HCT116 (cell line): ENCODE measurements at regions not wholly inside any gene's neighbourhood (a gene's known extent, or its start where the extent isn't known, plus 50 kb on each side); places are given as distances from the start of the nearest gene placed in this dataset.

Source experiments
- ATAC-seq: fragments of 200-7000 bp; cut with Tn5 transposase; 2 replicates; pipeline ENCODE4 v1.9.1; 2020; ENCODE audit warnings: mild to moderate bottlenecking, moderate library complexity
- BruUV-seq: library from RNA; stranded (reverse); fragments of 400-500 nt; replicated peaks from 2 replicates; lab custom pipeline; 2021; lab: Mats Ljungman, UMichigan
- CTCF ChIA-PET: fragments of 300-600 bp; sonication (Branson Sonifier 250); formaldehyde crosslinking; loops from one replicate; lab custom pipeline; 2021; ENCODE audit warnings: antibody characterized with exemption; lab: Charles Lee
- POLR2A ChIA-PET: fragments of 300-600, 350-600 bp; sonication (Branson Sonifier 250); formaldehyde crosslinking; loops from one replicate; lab custom pipeline; 2021; ENCODE audit warnings: antibody characterized with exemption; lab: Charles Lee
- RAD21 ChIA-PET, 2 experiments: fragments of 300-600 bp; sonication (Branson Sonifier 250); formaldehyde crosslinking; loops; one replicate each; lab custom pipeline; 2023; ENCODE audit warnings: low total read pairs in 2 of 2; ENCODE audit not compliant: uncharacterized antibody in 2 of 2, unreplicated experiment in 2 of 2, low non-redundant PET in 1 of 2; lab: Charles Lee
- DNase-seq: peaks from one replicate; pipeline ENCODE4 v3.0.0-alpha.2; 2010; ENCODE audit warnings: low read depth, low spot score
- H2AFZ ChIP-seq: fragments of 200-600 bp; shearing (Covaris generic), sonication (generic); 2 replicates; pipeline ENCODE4 v1.6.1; 2017; ENCODE audit warnings: low read depth, mixed run types, mixed read lengths, antibody characterized with exemption, low read length; ENCODE audit not compliant: poor library complexity, severe bottlenecking
- H3K27ac ChIP-seq: 2 replicates; pipeline ENCODE4 v1.5.1; 2012; ENCODE audit warnings: low read depth, low read length
- H3K27me3 ChIP-seq: fragments of 200-600 bp; sonication (generic); 2 replicates; pipeline ENCODE4 v1.6.1; 2016; ENCODE audit warnings: mixed run types, low read length, mixed read lengths; ENCODE audit not compliant: insufficient read depth
- H3K36me3 ChIP-seq, 2 experiments: fragments of 200-500 bp in 1 of 2; fragments of 200-600 bp in 1 of 2; sonication (Bioruptor generic) in 1 of 2; sonication (generic) in 1 of 2; 2 replicates each; pipeline versions ENCODE4 v1.5.1 to v1.6.1; 2014 to 2016; ENCODE audit warnings: low read length in 2 of 2, inconsistent platforms in 1 of 2, mixed read lengths in 1 of 2, mixed run types in 1 of 2; ENCODE audit not compliant: insufficient read depth in 2 of 2, control insufficient read depth in 1 of 2
- H3K4me1 ChIP-seq, 2 experiments: fragments of 200-600 bp in 1 of 2; sonication (generic) in 1 of 2; 2 replicates each; pipeline versions ENCODE4 v1.5.1 to v1.6.1; 2012 to 2017; ENCODE audit warnings: low read length in 2 of 2, inconsistent platforms in 1 of 2, mild to moderate bottlenecking in 1 of 2, mixed read lengths in 1 of 2, mixed run types in 1 of 2, moderate library complexity in 1 of 2; ENCODE audit not compliant: insufficient read depth in 2 of 2, control insufficient read depth in 1 of 2
- H3K4me2 ChIP-seq: fragments of 200-600 bp; sonication (generic); 2 replicates; pipeline ENCODE4 v1.6.1; 2017; ENCODE audit warnings: mixed run types, low read length, mixed read lengths
- H3K4me3 ChIP-seq, 2 experiments: fragments of 200-600 bp in 1 of 2; sonication (generic) in 1 of 2; replicated peaks in 1 of 2; 2 replicates each; pipeline ENCODE4 v1.5.1; 2011 to 2016; ENCODE audit warnings: low read length in 2 of 2, control low read depth in 1 of 2, low read depth in 1 of 2, mild to moderate bottlenecking in 1 of 2, mixed read lengths in 1 of 2, mixed run types in 1 of 2
- H3K79me2 ChIP-seq: fragments of 200-600 bp; sonication (generic); 2 replicates; pipeline ENCODE4 v1.6.1; 2017; ENCODE audit warnings: mild to moderate bottlenecking, mixed run types, low read length, moderate library complexity, mixed read lengths; ENCODE audit not compliant: insufficient read depth
- H3K9ac ChIP-seq: fragments of 200-600 bp; sonication (generic); 2 replicates; pipeline ENCODE4 v1.6.1; 2016; ENCODE audit warnings: low read length, mixed read lengths
- H3K9me2 ChIP-seq: fragments of 200-600 bp; sonication (generic), shearing (Covaris generic); 2 replicates; pipeline ENCODE4 v1.6.1; 2017; ENCODE audit warnings: mixed run types, mild to moderate bottlenecking, moderate library complexity; ENCODE audit not compliant: insufficient read depth
- H3K9me3 ChIP-seq, 2 experiments: fragments of 200-500 bp in 1 of 2; fragments of 200-600 bp in 1 of 2; sonication (Bioruptor generic) in 1 of 2; sonication (generic) in 1 of 2; 2 replicates each; pipeline ENCODE4 v1.6.1; 2014 to 2017; ENCODE audit warnings: low read length in 2 of 2, mixed read lengths in 2 of 2, inconsistent platforms in 1 of 2, low read depth in 1 of 2, mild to moderate bottlenecking in 1 of 2, mixed run types in 1 of 2, moderate library complexity in 1 of 2; ENCODE audit not compliant: control insufficient read depth in 1 of 2, insufficient read depth in 1 of 2
- H4K20me1 ChIP-seq: fragments of 200-600 bp; sonication (generic), shearing (Covaris generic); 2 replicates; pipeline ENCODE4 v1.6.1; 2017; ENCODE audit warnings: mixed run types, mild to moderate bottlenecking, moderate library complexity; ENCODE audit not compliant: insufficient read depth
- EGR1 ChIP-seq: IDR thresholded peaks from 2 replicates; pipeline ENCODE4 v1.6.1; 2012; ENCODE audit warnings: low read depth
- EZH2 ChIP-seq: fragments of 200-600 bp; sonication (generic); IDR thresholded peaks from 2 replicates; pipeline ENCODE4 v1.6.1; 2017; ENCODE audit warnings: antibody characterized with exemption, mixed run types
- JUND ChIP-seq: IDR thresholded peaks from 2 replicates; pipeline ENCODE4 v1.6.1; 2012
- MAX ChIP-seq: IDR thresholded peaks from 2 replicates; pipeline ENCODE4 v1.6.1; 2012
- SRF ChIP-seq: IDR thresholded peaks from 2 replicates; pipeline ENCODE4 v1.6.1; 2012; ENCODE audit warnings: low read depth
- ZBTB33 ChIP-seq: IDR thresholded peaks from 2 replicates; pipeline ENCODE4 v1.6.1; 2011; ENCODE audit warnings: mild to moderate bottlenecking, low read length, moderate library complexity; ENCODE audit not compliant: insufficient replicate concordance; ENCODE audit errors: extremely low read depth
- intact Hi-C: fragments of 100-400 bp; cut with micrococcal nuclease; formaldehyde crosslinking; loops from 2 replicates; pipeline ENCODE4 v1.10.0; 2022

DNA sequence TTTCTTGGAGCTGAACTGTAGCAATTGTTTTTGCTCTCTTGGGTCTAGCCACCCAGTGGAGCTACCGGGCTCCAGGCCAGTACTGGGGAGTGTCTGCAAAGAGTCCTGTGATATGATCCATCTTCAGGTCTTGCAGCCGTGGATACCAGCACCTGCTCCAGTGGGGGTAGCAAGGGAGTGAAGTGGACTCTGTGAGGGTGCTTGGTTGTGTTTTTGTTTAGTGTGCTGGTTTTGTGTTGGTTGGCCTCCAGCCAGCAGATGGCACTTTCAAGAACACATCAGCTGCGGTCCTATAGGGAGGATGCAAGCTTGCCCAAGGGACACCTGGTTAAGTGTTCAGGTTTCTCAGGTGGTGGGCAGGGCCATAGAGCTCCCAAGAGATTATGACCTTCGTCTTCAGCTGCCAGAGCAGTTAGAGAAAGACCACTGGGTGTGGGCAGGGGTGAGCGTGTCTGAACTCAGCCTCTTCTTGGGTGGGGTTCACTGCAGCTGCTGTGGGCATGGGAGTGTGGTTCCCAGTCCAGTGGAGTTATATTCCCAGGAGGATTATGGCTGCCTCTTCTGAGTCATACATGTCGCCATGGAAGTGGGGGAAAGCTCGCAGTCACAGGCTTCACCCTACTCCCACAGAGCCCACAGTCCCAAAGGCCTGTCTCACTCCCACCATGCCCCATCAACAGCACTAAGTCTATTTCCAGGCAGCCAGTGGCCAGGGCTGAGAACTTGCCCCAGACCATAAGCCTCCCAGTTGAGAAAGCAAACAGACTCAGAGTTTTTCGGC lies 811.6 kb downstream of the GLUD2 start:
- Histone ChIP-seq H3K9ac (no peak overlapping the region), H3K27ac (no peak overlapping the region), H3K4me2 (no peak overlapping the region), H4K20me1 (no peaks in the 10 kb centered on the region), H3K27me3 (no peaks in the 10 kb centered on the region), H3K4me3 (no peak overlapping the region), H3K79me2 (no peaks in the 10 kb centered on the region), H3K9me3 (no peaks in the 10 kb centered on the region), H3K9me2 (no peaks in the 10 kb centered on the region), H2AFZ (no peak overlapping the region), H3K4me1 (no peaks in the 10 kb centered on the region), H3K36me3 (no peaks in the 10 kb centered on the region)
- intact Hi-C loops: no loop called here
- DNase-seq: no peak
- no TSS peak for BruUV-seq
- ATAC-seq: no peak
- POLR2A ChIA-PET: no interaction called here
- CTCF ChIA-PET: no interaction called here
- RAD21 ChIA-PET: no interaction called here
- TF ChIP-seq EGR1 (no peak), EZH2 (no peak), ZBTB33 (no peak), MAX (no peak), SRF (no peak)

DNA sequence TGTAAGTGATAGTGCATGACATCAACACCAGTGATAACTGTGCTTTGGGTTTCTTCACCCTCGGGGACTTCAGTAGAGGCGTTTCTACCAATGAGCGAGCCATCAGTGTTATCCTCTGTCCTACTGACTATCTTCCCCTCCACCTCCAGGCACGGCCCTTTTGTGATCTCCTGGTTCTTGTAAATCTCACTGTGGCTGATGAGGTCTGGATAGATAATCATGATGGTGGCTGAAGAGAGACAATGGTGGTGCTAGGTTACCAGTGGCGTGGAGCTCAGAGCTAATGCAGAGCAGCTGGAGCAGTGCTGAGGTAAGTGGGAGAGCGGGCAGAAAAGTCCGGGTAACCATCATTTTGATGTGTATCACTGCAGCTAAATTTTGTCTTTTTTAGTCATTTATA lies 816.6 kb downstream of the GLUD2 start:
- no peaks in the 10 kb centered on the region for H3K36me3 ChIP-seq
- BruUV-seq: no TSS peak
- no peaks in the 10 kb centered on the region for H3K27me3 ChIP-seq

More for the DNA sequence above, 816.6 kb downstream of the GLUD2 start:
- H3K9me3 ChIP-seq: no peaks in the 10 kb centered on the region
- DNase-seq: no peak
- no peak overlapping the region for H3K4me3 ChIP-seq
- no peak overlapping the region for H3K4me2 ChIP-seq
- ATAC-seq: no peak
- no peaks in the 10 kb centered on the region for H3K79me2 ChIP-seq
- intact Hi-C loops: no loop called here
- RAD21 ChIA-PET: no interaction called here
- no peak overlapping the region for H2AFZ ChIP-seq
- no peak for TF ChIP-seq JUND
- CTCF ChIA-PET: no interaction called here
- H3K4me1 ChIP-seq: no peaks in the 10 kb centered on the region
- no peak overlapping the region for H3K9ac ChIP-seq
- no peak overlapping the region for H3K27ac ChIP-seq
- no peaks in the 10 kb centered on the region for H4K20me1 ChIP-seq
- POLR2A ChIA-PET: no interaction called here
- H3K9me2 ChIP-seq: no peaks in the 10 kb centered on the region
